Activated CD8-positive, alpha-beta memory T cell treated with anti-CD3 and anti-CD28 coated beads, Interleukin-2, amount 50 U/mL, for 1 hour (primary cell): ENCODE measurements at regions not wholly inside any gene's neighbourhood (a gene's known extent, or its start where the extent isn't known, plus 50 kb on each side); places are given as distances from the start of the nearest gene placed in this dataset.

Experiments
- DNase-seq: peaks from one replicate; pipeline ENCODE4 v3.0.0-alpha.2; 2020; ENCODE audit errors: extremely low read depth

GRCh38 chr4:179417357-179417756, 1975.1 kb upstream of the AGA start:
- no peak for DNase-seq

- no peak for DNase-seq
These were observed 1995.7 kb upstream of the AGA start for GRCh38 chr4:179437962-179438361.

GRCh38 chr4:179441596-179441995, 1999.4 kb upstream of the AGA start:
- DNase-seq: no peak

DNA sequence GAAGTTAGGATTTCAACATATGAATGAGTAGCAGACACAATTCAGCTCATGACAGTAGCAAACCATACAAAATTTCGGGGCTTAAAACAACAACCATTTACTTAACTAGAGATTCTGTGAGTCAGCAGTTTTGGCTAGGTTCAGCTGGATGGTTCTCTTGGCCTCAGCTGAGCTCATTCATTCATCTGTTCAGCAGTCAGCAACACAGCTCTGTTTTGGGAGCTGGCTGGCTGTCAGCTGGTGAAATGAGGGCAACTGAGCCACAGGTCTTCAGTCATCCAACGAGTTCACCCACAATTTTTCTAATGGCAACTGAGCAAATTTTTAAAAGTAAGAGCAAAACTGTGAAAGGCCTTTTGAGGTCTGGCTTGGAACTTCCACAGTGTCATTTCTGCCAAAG, 2005.1 kb upstream of the AGA start:
- no peak for DNase-seq

- no peak for DNase-seq
These were observed 2023.0 kb upstream of the AGA start for GRCh38 chr4:179465131-179465797.

- DNase-seq: no peak
These were observed 2025.6 kb upstream of the AGA start for GRCh38 chr4:179467878-179468277.

DNA sequence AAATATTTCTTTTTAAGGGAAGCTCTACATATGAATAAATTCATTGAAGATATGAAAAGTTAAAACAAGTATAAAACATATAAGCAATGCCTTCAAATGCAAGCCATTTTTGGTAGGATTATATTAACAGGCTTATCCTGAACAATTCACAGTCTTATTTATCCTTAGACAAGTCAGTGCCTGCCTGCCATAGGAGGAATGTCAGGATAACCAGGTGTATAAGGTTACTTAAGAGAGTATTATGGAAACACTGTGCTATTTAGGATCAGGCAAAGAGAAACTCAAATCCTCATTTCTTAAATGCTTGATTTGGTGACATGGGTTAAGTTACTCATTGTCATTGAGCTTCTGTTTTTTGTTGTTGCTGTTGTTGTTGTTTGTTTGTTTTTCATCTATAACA, 2029.9 kb upstream of the AGA start:
- DNase-seq: no peak

DNA sequence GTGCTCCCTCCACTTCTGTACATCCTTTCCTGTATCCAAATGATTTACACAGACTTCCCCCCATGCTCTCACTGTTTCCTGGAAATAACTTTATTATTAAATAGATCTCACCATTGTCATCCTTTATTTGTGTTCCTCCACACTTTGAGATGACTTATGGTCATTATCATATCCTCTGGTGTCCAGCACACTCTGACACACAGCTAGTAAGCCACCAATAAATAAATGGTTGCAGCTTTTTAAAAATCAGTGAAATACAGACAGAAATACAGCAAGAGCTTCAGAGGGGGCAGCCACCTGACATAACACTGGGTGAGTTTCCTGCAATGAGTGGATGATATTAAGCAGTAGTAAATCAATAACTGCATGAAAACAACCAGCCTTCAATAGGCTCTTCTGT, 2036.4 kb upstream of the AGA start:
- no peak for DNase-seq

GRCh38 chr4:179485781-179486180, 2043.5 kb upstream of the AGA start:
- no peak for DNase-seq

- no peak for DNase-seq
These were observed 2044.5 kb upstream of the AGA start for GRCh38 chr4:179486570-179487335.

DNA sequence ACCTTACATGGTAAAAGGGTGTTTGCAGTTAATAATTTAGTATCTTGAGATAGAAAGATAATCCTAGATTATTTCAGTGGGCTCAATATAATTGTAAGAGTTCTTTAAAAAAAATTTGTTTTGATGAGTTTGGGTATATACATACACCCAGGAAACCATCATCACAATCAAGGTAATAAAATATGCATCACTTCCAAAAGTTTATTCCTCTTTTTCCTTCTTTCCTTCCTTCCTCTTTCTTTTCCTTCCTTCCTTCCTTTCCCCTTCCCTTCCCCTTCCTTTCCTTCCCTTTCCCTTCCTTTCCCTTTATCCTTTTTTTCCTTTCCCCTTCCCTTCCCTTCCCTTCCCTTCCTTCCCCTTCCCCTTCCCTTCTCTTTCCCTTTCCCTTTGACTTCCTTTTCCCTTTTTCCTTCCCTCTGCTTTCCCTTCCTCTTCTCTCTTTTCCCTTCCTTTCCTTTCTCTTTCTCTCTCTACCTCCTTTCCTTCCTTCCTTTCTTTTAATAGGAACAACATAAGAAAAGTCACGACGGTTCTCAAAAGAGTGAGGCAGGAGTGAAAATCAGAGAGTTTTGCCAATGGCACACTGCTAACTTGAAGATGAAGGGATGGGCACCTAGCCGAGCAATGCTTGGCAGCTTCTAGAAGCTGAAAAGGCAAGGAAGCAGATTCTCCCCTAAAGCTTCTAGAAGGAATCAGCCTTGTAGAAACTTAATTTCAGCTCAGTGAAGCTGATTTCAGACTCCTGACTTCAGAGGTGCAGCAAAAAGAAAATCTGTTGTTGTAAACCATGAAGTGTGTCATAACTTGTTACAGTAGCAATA, 2050.2 kb upstream of the AGA start:
- no peak for DNase-seq

DNA sequence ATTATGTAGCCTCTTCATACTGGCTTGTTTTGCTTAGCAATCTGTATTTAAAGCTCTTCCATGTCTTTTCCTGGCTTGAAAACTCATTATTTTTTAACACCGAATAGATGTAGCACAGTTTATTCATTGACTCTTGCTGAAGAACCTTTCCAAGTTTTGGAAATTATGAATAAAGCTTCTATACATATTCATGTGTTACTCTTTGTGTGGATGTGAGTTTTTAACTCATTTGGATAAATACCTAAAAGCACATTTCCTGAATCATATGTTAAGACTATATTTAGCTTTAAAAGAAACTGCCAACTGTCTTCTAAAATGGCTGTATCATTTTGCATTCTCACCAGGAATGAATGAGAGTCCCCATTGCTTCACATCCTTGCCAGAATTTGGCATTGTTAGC, 2061.7 kb upstream of the AGA start:
- DNase-seq: no peak

DNA sequence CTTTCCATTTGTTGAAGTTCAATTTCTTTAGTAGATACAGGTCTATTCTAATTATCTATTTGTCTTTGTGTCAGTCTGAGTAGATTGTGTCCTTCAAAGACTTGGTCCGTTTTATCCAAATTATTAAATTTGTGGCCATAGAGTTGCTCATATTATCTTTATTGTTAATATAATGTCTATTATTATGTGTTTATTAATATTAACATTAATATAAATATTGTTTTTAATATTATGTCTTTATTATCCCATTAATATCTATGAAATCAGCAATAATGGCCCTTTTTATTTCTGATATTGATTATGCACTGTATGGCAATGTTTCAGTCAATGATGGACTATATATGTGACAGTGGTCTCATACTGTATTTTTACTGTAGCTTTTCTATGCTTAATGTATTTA, 2067.3 kb upstream of the AGA start:
- DNase-seq: no peak

- no peak for DNase-seq
These were observed 2079.7 kb upstream of the AGA start for GRCh38 chr4:179521952-179522351.

DNA sequence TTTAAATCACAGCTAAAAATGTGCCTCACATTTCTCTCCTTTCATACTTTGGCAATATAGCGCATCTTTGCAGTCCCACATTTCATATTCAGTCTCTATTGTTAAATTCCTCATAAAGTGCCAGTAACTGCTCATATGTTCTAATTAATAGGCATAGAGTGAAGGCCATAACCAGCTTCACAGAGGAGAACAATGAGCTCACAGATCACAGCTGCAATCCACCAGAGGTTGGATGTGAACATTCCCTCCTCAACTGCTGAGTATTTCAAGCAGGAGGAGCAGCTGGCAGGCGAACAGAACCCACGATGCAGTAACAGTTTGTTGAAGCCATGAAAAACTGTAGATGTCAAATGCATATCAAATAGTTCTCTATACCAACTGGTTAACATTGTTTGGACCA, 2088.7 kb upstream of the AGA start:
- DNase-seq: no peak

DNA sequence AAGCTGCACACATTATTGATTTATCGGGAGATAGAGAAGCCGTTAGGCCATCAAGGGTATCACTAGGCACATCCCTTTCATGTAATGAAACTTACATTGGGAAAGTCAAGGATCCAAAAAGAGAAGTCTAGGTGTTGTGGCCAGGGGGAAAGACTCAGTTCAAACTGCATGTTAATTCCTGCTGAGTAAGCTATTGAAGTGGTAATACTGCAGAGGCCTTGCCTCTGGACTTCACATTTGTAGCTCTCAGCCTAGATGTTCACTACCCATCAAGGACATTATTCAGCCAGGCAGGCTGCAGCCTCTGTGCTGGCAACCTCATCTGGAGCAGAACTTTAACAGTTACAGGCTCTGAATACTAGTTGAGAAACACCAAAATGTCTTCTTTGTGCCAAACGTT, 2094.5 kb upstream of the AGA start:
- no peak for DNase-seq

DNA sequence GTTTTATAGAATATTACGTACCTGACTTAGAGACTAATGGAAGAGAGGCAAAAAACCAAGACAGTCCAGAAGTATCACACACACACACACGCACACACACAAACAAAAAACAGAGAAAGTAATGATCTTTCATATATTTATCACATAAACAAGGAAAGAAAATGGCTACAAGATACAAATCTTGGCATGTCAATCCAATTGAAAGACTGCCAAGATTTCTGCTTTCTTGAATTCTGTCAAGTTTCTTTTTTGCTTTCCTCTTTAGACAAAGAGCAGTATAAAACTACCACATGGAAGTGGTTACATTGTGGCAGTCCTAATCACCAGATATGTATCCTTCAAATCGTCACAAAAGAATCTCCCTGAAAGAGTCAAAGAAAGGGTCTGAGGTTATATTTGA, 2097.4 kb upstream of the AGA start:
- no peak for DNase-seq

DNA sequence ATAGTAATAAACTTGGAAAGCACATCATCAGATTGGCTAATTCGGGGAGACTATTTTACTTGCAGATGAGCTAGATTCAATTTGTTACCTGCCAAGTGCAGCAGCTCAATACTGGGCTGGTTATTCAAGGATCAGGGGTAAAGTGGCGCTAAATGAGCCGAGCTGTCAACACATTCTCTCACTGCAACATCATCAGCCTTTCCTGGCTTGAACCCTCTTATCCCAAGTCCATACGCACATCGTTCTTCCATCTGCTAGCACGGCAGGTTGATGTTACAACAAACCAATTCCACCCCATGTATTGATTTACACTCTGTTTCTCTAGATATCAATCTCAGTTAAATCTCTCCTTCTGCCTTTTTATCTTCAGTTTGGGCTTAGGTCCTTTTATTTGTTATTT, 2101.5 kb upstream of the AGA start:
- no peak for DNase-seq

- no peak for DNase-seq
These were observed 2102.3 kb upstream of the AGA start for GRCh38 chr4:179544496-179544895.

DNA sequence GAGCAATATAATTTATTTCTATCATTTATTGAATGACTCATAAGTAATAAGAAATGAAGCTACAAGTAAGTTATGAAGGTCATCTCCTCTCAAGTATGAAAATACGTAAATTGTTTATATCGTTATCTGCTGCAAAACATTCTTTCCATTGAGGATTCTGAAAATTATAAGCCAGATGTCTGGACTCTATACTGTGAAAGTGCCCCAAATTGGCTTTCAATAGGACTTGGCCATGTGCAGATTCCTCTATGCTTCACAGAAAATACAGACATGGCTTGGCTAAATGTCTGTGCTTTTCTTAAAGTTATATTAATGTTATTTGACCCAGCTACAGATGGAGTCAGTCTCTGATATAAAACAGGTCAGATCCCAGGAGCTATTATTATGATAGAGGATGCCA, 2109.9 kb upstream of the AGA start:
- DNase-seq: no peak

- no peak for DNase-seq
These were observed 2121.5 kb upstream of the AGA start for GRCh38 chr4:179563741-179564140.

DNA sequence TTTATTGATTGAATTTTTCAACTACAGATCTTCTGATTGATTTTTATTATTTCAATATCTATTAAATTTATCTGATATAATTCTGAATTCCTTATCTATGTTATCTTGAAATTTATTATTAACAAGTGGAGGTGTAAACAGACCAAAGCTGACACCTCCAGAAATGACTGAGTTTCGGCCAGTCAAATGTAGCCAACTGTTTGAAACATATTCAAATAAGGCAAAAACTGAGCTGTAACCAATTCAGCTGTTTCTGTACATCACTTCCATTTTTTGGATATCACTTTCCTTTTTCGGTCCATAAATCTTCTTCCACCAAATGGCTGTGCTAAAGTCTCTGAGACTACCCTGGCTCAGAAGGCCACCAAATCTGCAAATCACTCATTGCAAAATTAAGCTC, 2127.3 kb upstream of the AGA start:
- no peak for DNase-seq
